GM19452 (cell line): ENCODE measurements at regions not wholly inside any gene's neighbourhood (a gene's known extent, or its start where the extent isn't known, plus 50 kb on each side); places are given as distances from the start of the nearest gene placed in this dataset.

Experiments used
- ATAC-seq: cut with Tn5 transposase; IDR thresholded peaks from one replicate; pipeline ENCODE4 v1.9.1; 2021; ENCODE audit not compliant: unreplicated experiment

GRCh38 chr10:121217331-121217730 lies 366.2 kb downstream of the WDR11 start:
- ATAC-seq, result no peak

- no peak for ATAC-seq
These were observed 369.9 kb downstream of the WDR11 start for GRCh38 chr10:121221072-121221471.

GRCh38 chr10:121221991-121222390 lies 370.8 kb downstream of the WDR11 start:
- ATAC-seq, result no peak

GRCh38 chr10:121222842-121223241 lies 371.7 kb downstream of the WDR11 start:
- ATAC-seq, result no peak

GRCh38 chr10:121231079-121231478 lies 367.2 kb downstream of the FGFR2 start:
- no peak for ATAC-seq

GRCh38 chr10:121232494-121232893 lies 365.8 kb downstream of the FGFR2 start:
- no peak for ATAC-seq

GRCh38 chr10:121235692-121236091 lies 362.6 kb downstream of the FGFR2 start:
- no peak for ATAC-seq

GRCh38 chr10:121236621-121237020 lies 361.6 kb downstream of the FGFR2 start:
- no peak for ATAC-seq

GRCh38 chr10:121237718-121238117 lies 360.5 kb downstream of the FGFR2 start:
- no peak for ATAC-seq

- no peak for ATAC-seq
These were observed 358.2 kb downstream of the FGFR2 start for GRCh38 chr10:121240011-121240410.

- no peak for ATAC-seq
These were observed 357.7 kb downstream of the FGFR2 start for GRCh38 chr10:121240556-121240955.

- no peak for ATAC-seq
These were observed 356.9 kb downstream of the FGFR2 start for GRCh38 chr10:121241337-121241736.

GRCh38 chr10:121242741-121243608 lies 355.3 kb downstream of the FGFR2 start:
- ATAC-seq, result no peak

GRCh38 chr10:121243609-121244241 lies 354.5 kb downstream of the FGFR2 start:
- no peak for ATAC-seq

GRCh38 chr10:121244818-121245217 lies 353.4 kb downstream of the FGFR2 start:
- no peak for ATAC-seq

GRCh38 chr10:121245754-121246153 lies 352.5 kb downstream of the FGFR2 start:
- no peak for ATAC-seq

- no peak for ATAC-seq
These were observed 350.0 kb downstream of the FGFR2 start for GRCh38 chr10:121248266-121248665.

- no peak for ATAC-seq
These were observed 347.1 kb downstream of the FGFR2 start for GRCh38 chr10:121250995-121251764.

- ATAC-seq, result no peak
These were observed 345.5 kb downstream of the FGFR2 start for GRCh38 chr10:121252756-121253155.

- ATAC-seq, result no peak
These were observed 337.9 kb downstream of the FGFR2 start for GRCh38 chr10:121260377-121260776.

GRCh38 chr10:121261665-121262064 lies 336.6 kb downstream of the FGFR2 start:
- no peak for ATAC-seq
